Osteocyte (in vitro differentiated cells): ENCODE measurements at regions not wholly inside any gene's neighbourhood (a gene's known extent, or its start where the extent isn't known, plus 50 kb on each side); places are given as distances from the start of the nearest gene placed in this dataset.

Experiments
- DNase-seq: peaks from one replicate; pipeline ENCODE4 v3.0.0; 2021; ENCODE audit warnings: mixed read lengths; ENCODE audit not compliant: unreplicated experiment; ENCODE audit errors: extremely low spot score
- H3K27ac Mint-ChIP-seq: one replicate; pipeline ENCODE4 v1.8.0; 2021; ENCODE audit warnings: mild to moderate bottlenecking, mixed read lengths; ENCODE audit not compliant: unreplicated experiment
- H3K27me3 Mint-ChIP-seq: one replicate; pipeline ENCODE4 v1.8.0; 2021; ENCODE audit warnings: mixed read lengths; ENCODE audit not compliant: unreplicated experiment
- H3K36me3 Mint-ChIP-seq: one replicate; pipeline ENCODE4 v1.8.0; 2021; ENCODE audit warnings: mixed read lengths; ENCODE audit not compliant: unreplicated experiment
- H3K4me1 Mint-ChIP-seq: one replicate; pipeline ENCODE4 v1.8.0; 2021; ENCODE audit warnings: mixed read lengths; ENCODE audit not compliant: unreplicated experiment
- H3K4me3 Mint-ChIP-seq: one replicate; pipeline ENCODE4 v1.8.0; 2021; ENCODE audit warnings: mild to moderate bottlenecking, moderate library complexity, mixed read lengths; ENCODE audit not compliant: unreplicated experiment
- H3K9me3 Mint-ChIP-seq: one replicate; pipeline ENCODE4 v1.8.0; 2021; ENCODE audit warnings: mixed read lengths; ENCODE audit not compliant: unreplicated experiment
- TF ChIP-seq, protein P1 (sequence below): fragments of 200-600 bp; sonication (generic); IDR thresholded peaks from 2 replicates; pipeline ENCODE4 v1.5.0; 2021; ENCODE audit warnings: antibody characterized with exemption, mild to moderate bottlenecking, moderate library complexity

DNA sequence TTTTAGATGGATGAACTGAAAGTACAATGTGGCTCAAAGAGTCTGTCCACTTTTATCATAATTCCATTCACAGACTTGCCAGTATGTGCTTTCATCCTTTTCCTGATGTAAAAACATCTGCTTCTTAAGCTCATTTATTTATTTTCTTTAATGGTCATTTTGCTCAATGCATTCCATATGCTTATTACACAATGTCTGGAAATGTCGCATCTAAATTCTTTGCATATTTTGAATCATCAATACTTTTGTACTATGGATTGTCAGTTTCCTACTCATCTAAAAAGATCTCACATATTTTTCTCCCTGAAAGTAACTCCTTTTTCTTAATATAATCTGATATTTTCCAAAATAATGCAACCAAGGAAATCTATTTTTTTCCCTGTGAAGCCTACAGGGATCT, 1315.8 kb downstream of the EFNB2 start:
- H3K36me3 Mint-ChIP-seq: no peaks in the 10 kb centered on the region
- H3K4me1 Mint-ChIP-seq: peaks cover 28% of the 10 kb centered on the region
- TF ChIP-seq, protein P1, sequence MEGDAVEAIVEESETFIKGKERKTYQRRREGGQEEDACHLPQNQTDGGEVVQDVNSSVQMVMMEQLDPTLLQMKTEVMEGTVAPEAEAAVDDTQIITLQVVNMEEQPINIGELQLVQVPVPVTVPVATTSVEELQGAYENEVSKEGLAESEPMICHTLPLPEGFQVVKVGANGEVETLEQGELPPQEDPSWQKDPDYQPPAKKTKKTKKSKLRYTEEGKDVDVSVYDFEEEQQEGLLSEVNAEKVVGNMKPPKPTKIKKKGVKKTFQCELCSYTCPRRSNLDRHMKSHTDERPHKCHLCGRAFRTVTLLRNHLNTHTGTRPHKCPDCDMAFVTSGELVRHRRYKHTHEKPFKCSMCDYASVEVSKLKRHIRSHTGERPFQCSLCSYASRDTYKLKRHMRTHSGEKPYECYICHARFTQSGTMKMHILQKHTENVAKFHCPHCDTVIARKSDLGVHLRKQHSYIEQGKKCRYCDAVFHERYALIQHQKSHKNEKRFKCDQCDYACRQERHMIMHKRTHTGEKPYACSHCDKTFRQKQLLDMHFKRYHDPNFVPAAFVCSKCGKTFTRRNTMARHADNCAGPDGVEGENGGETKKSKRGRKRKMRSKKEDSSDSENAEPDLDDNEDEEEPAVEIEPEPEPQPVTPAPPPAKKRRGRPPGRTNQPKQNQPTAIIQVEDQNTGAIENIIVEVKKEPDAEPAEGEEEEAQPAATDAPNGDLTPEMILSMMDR: no peak
- DNase-seq: no peak
- H3K27ac Mint-ChIP-seq: peak overlapping the region; percentile 66
- no peak overlapping the region for H3K4me3 Mint-ChIP-seq
- no peaks in the 10 kb centered on the region for H3K27me3 Mint-ChIP-seq
- no peaks in the 10 kb centered on the region for H3K9me3 Mint-ChIP-seq

DNA sequence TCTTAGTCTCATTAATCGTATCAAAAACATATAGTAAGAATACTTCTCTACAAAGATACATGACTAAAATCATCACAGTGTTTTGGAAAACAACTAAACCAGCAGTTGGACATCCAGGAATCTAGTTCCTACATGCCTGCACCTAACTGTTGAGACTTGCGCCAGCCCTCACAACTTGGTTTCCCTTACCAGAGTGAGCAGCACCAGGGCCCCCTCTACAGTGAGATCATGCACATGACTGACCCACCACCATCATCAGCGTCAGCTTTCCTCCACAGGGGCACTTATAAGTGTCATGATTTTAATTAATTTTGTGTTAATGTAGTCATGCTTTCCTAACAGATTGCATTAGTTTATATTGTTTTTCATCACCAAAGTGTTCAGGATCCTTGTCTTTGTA, 1322.0 kb downstream of the EFNB2 start:
- Mint-ChIP-seq H3K27ac (no peak overlapping the region), H3K9me3 (no peaks in the 10 kb centered on the region), H3K27me3 (no peaks in the 10 kb centered on the region), H3K36me3 (no peaks in the 10 kb centered on the region), H3K4me1 (peaks cover 9% of the 10 kb centered on the region), H3K4me3 (no peak overlapping the region)
- TF ChIP-seq, protein P1: no peak
- DNase-seq: no peak

DNA sequence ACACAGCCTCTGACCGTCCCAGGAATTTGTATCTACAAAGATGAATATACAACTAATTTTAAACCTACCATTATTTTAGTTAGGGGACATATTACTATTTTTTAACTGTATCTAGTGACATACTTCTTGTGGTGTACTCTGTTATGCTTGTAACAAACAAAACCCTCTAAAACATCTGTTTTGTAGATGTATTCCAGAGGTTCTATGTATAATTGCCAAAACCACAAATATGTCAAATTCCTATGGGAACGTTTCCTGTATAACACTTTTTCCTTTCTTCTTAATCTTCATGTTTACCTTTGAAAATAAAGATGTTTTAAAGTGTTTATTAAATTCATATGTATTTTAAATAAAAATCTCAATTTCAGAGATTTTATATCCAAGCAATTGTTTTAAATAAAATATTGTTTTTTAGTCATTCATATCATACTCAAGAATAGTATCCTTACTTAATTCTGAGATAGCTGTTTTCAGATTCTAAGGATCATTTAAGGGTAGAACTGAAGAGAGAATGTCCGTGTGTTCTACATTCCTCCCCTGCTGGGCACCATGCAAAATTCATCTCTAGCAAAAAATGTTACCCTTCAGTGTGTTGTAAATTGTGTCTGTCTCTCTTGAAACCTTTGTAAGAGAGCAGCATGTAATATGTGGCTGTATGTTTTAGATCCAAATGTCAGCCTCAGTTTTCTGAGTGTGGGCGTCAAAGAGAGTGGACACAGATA, 1327.7 kb downstream of the EFNB2 start:
- no peak for DNase-seq
- H3K27ac Mint-ChIP-seq: no peak overlapping the region
- TF ChIP-seq, protein P1: peak; percentile 33
- H3K9me3 Mint-ChIP-seq: peaks cover 3% of the 10 kb centered on the region
- H3K4me1 Mint-ChIP-seq: peaks cover 10% of the 10 kb centered on the region
- no peaks in the 10 kb centered on the region for H3K36me3 Mint-ChIP-seq
- H3K4me3 Mint-ChIP-seq: no peak overlapping the region
- H3K27me3 Mint-ChIP-seq: no peaks in the 10 kb centered on the region

DNA sequence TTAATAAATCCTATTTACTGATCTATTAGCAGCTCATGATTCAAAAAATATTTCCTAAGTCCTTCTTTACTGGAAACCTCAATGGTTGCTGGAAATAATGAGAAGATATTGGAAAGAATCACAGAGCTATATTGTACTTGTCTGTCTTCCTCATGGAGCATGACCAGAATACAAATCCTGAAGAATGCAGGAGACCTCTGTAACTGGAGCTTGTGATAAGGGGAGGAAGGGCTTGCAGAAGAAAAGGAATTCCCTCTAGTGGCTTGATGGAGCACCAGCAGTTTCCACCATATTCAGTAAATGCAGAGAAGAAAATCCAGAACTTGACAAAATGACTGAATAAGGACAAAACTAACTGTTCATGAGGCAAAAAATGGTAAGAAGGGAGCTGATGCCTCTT, 1333.1 kb downstream of the EFNB2 start:
- Mint-ChIP-seq H3K27me3 (no peaks in the 10 kb centered on the region), H3K36me3 (no peaks in the 10 kb centered on the region), H3K9me3 (peaks cover 3% of the 10 kb centered on the region), H3K27ac (no peak overlapping the region), H3K4me1 (peaks cover under 1% of the 10 kb centered on the region), H3K4me3 (no peak overlapping the region)
- no peak for DNase-seq
- TF ChIP-seq, protein P1: peak; percentile 65

DNA sequence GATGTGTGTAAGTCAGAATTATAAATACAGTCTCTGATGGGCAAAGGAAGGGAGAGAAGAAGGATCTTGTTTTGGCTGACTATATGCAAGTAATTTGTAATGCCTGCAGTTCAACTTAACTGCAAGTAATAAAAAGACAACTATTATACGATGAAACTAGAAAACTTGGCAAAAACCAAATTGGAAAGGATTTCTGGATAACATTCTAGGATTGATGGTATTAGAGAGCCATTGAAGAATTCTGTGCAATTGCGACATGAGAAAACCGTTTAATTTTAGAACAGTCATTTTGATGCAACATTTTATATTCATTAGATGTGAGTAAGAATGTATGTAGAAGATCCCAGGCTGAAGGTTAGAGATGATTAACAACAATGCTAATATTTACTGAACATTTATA, 1334.1 kb downstream of the EFNB2 start:
- Mint-ChIP-seq H3K4me3 (no peak overlapping the region), H3K27ac (no peak overlapping the region), H3K9me3 (peaks cover 3% of the 10 kb centered on the region)

More for the DNA sequence above, 1334.1 kb downstream of the EFNB2 start:
- DNase-seq: no peak
- Mint-ChIP-seq H3K27me3 (no peaks in the 10 kb centered on the region), H3K36me3 (no peaks in the 10 kb centered on the region), H3K4me1 (peaks cover 2% of the 10 kb centered on the region)
- TF ChIP-seq, protein P1: no peak
